ENCODE measurements at regions not wholly inside any gene's neighbourhood (a gene's known extent, or its start where the extent isn't known, plus 50 kb on each side); places are given as distances from the start of the nearest gene placed in this dataset.

DNA sequence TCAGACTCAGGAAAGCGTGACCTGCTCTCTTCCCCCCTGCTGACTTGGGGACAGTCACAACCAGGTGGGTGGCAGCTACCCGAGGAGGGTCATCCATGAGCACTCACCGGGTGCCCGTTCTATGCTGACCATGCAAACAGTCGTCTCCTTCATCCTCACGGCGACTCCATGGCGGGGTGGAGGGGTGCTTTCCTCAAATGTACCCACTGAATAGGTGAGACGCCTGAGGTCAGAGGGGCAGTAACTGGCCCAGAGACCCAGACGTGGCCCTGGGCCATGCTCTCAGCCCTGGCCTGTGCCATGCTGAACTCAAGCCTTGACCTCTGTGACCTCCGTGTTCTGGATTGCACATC is 59.2 kb upstream of the TPM4 start:
- Histone ChIP-seq H3K9me3 (replicated peaks; ENCODE audit: control insufficient read depth, insufficient read depth, low read length) (no peaks in the 10 kb centered on the region), H4K20me1 (replicated peaks; ENCODE audit: control insufficient read depth, extremely low read depth, insufficient read depth, low read length) (no peaks in the 10 kb centered on the region), H3K4me3 (replicated peaks in 1 of 3; ENCODE audit: insufficient read depth in 1 of 3, low read depth in 1 of 3, low read length in 3 of 3) (no peak overlapping the region), H2AFZ (ENCODE audit: low read depth, low read length) (no peak overlapping the region), H3K79me2 (ENCODE audit: control insufficient read depth, insufficient read depth, low read length) (no peaks in the 10 kb centered on the region), H3K36me3 (ENCODE audit: control insufficient read depth in 2 of 2, extremely low read depth in 1 of 2, insufficient read depth in 2 of 2, low read length in 2 of 2) (no peaks in the 10 kb centered on the region), H3K27me3 (ENCODE audit: control insufficient read depth in 2 of 2, insufficient read depth in 2 of 2, low read length in 2 of 2) (no peaks in the 10 kb centered on the region), H3K9me1 (replicated peaks; ENCODE audit: control insufficient read depth, extremely low read depth, insufficient read depth, low read length) (no peaks in the 10 kb centered on the region), H3K27ac (ENCODE audit: insufficient read depth, low read depth, low read length) (no peak overlapping the region), H3K4me1 (ENCODE audit: control insufficient read depth, extremely low read depth, insufficient read depth, low read length) (no peaks in the 10 kb centered on the region), H3K4me2 (ENCODE audit: insufficient read depth, low read length) (no peak overlapping the region), H3K9ac (replicated peaks; ENCODE audit: extremely low read depth, insufficient read depth, low read length) (no peak overlapping the region)
- dilution Hi-C loops (cut with MboI; ENCODE audit: extremely low pct_ligation_motif_present, low sequenced_read_pairs) (no loop called here), intact Hi-C loops (cut with micrococcal nuclease) (no loop called here)
- TF ChIP-seq EZH2 (IDR thresholded peaks at IDR 0.05; ENCODE audit: borderline replicate concordance, low read depth, low read length, severe bottlenecking), result no peak
- no peak for TF ChIP-seq MAX (IDR thresholded peaks at IDR 0.05; ENCODE audit: insufficient read depth, insufficient read length)
- TF ChIP-seq GATA2 (IDR thresholded peaks at IDR 0.05; ENCODE audit: insufficient read depth, insufficient read length, low read depth, low read length), result no peak
- no peak for FAIRE-seq
- DNase-seq (ENCODE audit: low read depth, low spot score), result no peak
- no TSS peak for BruUV-seq (replicated peaks)
- ChIA-PET POLR2A (no interaction called here), CTCF (no interaction called here)

- Histone ChIP-seq H2AFZ (ENCODE audit: low read depth, low read length) (no peak overlapping the region), H3K4me2 (ENCODE audit: insufficient read depth, low read length) (no peak overlapping the region), H3K4me1 (ENCODE audit: control insufficient read depth, extremely low read depth, insufficient read depth, low read length) (no peaks in the 10 kb centered on the region), H3K36me3 (ENCODE audit: control insufficient read depth in 2 of 2, extremely low read depth in 1 of 2, insufficient read depth in 2 of 2, low read length in 2 of 2) (no peaks in the 10 kb centered on the region), H3K27me3 (ENCODE audit: control insufficient read depth in 2 of 2, insufficient read depth in 2 of 2, low read length in 2 of 2) (no peaks in the 10 kb centered on the region), H3K9me3 (replicated peaks; ENCODE audit: control insufficient read depth, insufficient read depth, low read length) (no peaks in the 10 kb centered on the region), H4K20me1 (replicated peaks; ENCODE audit: control insufficient read depth, extremely low read depth, insufficient read depth, low read length) (no peaks in the 10 kb centered on the region), H3K4me3 (replicated peaks in 1 of 3; ENCODE audit: insufficient read depth in 1 of 3, low read depth in 1 of 3, low read length in 3 of 3) (no peak overlapping the region), H3K79me2 (ENCODE audit: control insufficient read depth, insufficient read depth, low read length) (no peaks in the 10 kb centered on the region), H3K9me1 (replicated peaks; ENCODE audit: control insufficient read depth, extremely low read depth, insufficient read depth, low read length) (no peaks in the 10 kb centered on the region), H3K9ac (replicated peaks; ENCODE audit: extremely low read depth, insufficient read depth, low read length) (no peak overlapping the region), H3K27ac (ENCODE audit: insufficient read depth, low read depth, low read length) (no peak overlapping the region)
- no TSS peak for BruUV-seq (replicated peaks)
- TF ChIP-seq POLR2A (IDR thresholded peaks at IDR 0.05; ENCODE audit: low read depth, low read length) (no peak), FOS (IDR thresholded peaks at IDR 0.05; ENCODE audit: borderline replicate concordance, insufficient read depth, low read length) (no peak), MYC (IDR thresholded peaks at IDR 0.05; ENCODE audit: low read depth, low read length) (no peak), EZH2 (IDR thresholded peaks at IDR 0.05; ENCODE audit: borderline replicate concordance, low read depth, low read length, severe bottlenecking) (no peak)
- ChIA-PET CTCF (no interaction called here), POLR2A (no interaction called here)
- intact Hi-C loops (cut with micrococcal nuclease), result no loop called here
- FAIRE-seq, result no peak
- no peak for DNase-seq (ENCODE audit: low read depth, low spot score)
- dilution Hi-C loops (cut with MboI; ENCODE audit: extremely low pct_ligation_motif_present, low sequenced_read_pairs), result no loop called here
These were observed 58.1 kb upstream of the TPM4 start for GRCh38 chr19:16018106-16018755.
